ENCODE measurements at regions not wholly inside any gene's neighbourhood (a gene's known extent, or its start where the extent isn't known, plus 50 kb on each side); places are given as distances from the start of the nearest gene placed in this dataset.
"Not testable (repeated sequence)": the region's sequence is repeated elsewhere in the genome, so short reads cannot be mapped to it uniquely, and the experiment has no call there.

DNA sequence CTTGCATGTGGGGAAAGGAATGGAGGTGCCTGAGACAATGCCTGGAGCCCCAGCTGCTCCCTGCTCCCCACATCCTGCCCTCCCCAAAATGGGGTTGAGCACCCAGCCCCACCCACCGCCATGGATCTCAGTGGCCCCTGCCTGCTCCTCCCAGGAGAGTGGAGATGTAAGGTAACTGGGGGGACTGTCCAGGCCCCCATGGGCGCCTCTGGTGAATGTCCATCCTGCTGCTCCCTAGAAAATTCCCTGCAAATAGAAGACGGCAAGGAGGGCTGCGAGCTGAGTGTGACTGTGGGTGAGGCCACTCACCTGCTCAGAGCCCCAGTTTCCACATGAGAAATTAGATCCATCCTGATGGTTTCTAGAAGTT is 101.6 kb downstream of the RAMP3 start:
- no peak for DNase-seq (ENCODE audit: extremely low read depth in 1 of 11, low read depth in 9 of 11, low spot score in 4 of 11)

DNA sequence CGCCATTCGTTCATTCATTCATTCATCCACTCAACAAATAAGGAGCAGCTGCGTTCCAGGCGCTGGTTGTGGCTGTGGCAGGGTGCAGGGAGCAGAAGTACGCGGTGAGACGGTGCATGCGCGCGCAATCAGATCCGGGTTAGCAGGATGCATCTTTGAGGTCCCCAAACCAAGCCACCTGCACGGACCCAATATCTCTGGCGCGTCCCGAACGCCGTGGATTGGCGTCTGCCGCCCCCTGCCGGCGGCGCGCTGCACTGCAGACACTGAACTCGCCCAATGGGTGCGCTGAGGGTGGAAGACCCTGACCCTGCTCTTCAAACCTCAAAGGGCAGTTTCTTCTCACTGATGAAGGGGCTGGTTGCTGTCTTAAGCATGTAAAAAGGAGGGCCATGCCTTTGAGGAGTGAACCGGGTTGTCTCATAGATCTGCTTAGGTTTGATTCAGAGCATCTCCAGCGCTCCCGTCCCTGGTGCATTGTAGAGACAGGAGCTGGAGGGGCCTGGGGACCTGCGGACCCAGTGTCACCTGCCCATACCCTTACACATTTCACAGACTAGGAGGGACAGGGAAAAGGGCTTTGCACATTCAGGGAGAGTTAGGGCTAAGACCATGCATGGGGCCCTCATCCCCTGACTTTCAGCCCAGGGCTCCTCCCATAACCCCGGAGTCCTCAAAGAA is 102.5 kb downstream of the RAMP3 start:
- peak in 5 of 11 donors; percentile 7 to 36 (median 17) for DNase-seq (ENCODE audit: extremely low read depth in 1 of 11, low read depth in 9 of 11, low spot score in 4 of 11)

DNA sequence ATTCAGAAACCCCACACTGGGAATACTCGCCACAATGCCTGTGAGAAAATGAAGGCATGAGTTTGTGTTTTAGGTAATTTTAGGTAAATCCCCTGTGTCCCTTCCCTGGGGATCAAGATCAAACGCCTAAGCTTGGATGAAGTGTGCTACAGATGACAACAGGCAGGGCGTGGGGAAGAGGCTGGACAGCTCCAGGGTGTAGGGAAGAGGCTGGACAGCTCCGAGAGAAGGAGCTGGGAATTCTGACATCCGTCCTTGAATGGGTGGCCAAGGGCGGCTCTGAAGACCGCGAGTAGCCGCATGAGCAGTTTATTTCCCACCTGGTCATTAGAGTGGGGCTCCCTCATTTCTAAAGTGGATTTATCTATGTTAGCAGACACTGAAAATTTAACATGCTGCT is 109.7 kb downstream of the RAMP3 start:
- DNase-seq (ENCODE audit: extremely low read depth in 1 of 11, low read depth in 9 of 11, low spot score in 4 of 11) = peak in 5 of 11 donors; percentile 3 to 15 (median 9)

DNA sequence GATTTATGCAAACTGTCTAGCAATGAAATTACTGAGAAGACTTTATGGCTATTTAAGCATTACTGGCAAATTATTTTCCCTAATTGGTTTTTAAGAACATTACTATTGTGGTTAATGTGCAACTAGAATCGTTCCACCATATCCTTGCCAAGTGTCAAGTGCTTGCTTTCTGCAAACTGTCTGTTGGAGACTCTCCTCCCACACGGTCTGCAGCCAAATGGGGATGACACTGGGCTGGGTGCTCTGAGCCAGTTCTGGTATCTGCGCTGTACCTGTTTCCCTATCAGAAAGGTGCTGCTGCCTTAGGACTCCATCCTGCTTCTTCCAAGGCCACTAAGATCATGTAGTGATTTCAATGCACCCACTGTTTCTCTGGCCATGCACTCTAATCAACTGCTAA is 110.4 kb downstream of the RAMP3 start:
- no peak for DNase-seq (ENCODE audit: extremely low read depth in 1 of 11, low read depth in 9 of 11, low spot score in 4 of 11)

DNA sequence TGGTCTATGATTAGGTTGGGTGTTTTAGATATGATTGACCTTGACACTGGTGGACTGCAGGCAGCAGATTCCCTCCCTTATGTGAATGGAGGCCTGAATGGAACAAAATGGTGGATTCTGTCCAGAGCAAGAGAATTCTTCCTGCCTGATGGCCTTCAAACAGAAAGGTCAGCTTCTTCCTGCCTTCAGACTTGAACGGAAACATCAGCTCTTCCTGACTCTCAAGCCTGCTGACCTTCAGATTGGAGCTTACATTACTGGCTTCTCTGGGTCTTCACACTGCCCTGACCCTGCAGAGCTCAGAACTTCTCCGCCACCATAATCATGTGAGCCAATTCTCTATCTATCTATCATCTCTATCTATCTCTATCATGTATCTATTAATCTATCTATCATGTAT is 111.6 kb downstream of the RAMP3 start:
- no peak for DNase-seq (ENCODE audit: extremely low read depth in 1 of 11, low read depth in 9 of 11, low spot score in 4 of 11)

DNA sequence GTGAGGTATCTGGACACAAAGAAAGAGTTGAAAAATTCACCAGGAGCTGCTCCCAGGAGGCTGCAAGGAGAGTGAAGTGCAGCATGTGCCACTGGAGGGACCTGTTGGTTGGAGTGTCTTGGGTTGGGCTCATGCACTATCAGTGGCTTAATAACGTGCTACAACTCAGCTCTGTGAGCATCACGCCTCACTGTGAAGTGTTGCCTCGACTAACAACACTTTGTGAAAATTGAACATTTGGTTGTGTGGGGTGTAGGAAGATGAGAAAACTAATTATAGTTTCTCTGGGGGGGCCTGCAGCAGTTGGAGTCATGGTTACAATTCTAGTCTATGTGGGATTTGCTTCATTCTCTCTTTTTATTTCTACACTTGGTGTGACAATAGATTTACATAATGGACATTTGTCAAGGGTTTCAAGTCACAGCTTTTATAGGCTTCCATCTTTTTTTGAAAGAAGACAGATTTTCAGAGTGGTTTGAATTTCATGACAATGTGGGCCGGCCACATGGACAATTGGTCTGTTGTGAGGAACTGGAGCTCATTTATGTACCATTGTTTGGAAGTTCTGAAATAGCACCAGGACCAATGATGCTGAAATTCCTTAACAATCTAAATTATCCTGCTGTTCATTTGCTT is 121.3 kb downstream of the RAMP3 start:
- DNase-seq (ENCODE audit: extremely low read depth in 1 of 11, low read depth in 9 of 11, low spot score in 4 of 11) = no peak

DNA sequence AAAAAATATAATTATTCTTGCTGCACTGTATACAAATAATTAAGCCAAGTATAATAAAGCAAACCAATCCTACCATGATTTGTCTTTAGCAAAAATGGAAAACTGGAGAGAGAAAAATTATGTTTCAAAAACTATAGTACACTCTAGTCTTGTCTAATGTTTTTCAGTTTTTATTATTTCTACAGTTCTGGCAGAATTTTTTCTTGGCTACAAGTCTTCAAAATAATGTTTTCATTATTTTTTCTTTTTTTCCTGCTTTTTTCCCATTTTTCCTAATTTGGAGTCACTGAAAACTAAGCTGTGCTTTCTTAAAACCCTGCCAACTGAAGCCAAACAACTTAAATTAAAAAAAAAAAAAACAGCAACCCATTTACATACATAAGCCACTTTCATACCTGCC is 132.0 kb downstream of the RAMP3 start:
- not testable (repeated sequence) for DNase-seq (ENCODE audit: extremely low read depth in 1 of 11, low read depth in 9 of 11, low spot score in 4 of 11)

DNA sequence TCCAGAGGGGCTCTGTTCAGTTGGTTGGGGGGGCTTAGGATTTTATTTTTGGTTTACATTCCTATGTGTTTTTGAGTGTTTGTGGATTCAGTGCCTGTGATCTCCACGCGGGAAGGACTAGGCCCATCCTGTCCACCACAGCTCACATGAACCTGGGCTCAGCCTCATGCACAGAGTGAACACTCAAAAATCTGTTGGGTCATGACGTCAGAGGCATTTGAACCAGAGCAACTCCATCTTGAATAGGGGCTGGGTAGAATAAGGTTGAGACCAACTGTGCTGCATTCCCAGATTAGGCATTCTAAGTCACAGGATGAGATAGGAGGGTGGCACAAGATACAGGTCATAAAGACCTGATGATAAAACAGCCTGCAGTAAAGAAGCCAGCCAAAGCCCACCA is 133.3 kb downstream of the RAMP3 start:
- DNase-seq (ENCODE audit: extremely low read depth in 1 of 11, low read depth in 9 of 11, low spot score in 4 of 11) = no peak

DNA sequence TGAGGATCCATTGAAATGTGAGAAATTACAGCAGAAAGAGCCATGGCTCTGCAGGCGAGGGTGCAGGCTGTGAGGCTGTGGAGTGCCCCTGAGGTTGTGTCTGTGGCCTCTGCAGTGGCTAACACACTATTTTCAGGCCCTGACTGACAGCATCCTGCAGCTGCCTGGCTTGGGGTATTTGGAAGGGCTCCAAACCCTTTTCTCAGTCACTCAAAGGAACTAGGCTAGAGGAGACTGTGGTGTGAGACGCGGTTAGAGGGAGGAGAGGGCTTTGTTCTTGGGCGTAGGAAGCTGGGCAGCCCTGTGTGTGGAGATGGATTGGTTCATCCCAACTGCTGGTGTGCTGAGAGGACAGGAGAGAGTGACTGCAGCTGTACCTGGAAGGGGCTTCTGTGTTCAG is 134.9 kb downstream of the RAMP3 start:
- no peak for DNase-seq (ENCODE audit: extremely low read depth in 1 of 11, low read depth in 9 of 11, low spot score in 4 of 11)

DNA sequence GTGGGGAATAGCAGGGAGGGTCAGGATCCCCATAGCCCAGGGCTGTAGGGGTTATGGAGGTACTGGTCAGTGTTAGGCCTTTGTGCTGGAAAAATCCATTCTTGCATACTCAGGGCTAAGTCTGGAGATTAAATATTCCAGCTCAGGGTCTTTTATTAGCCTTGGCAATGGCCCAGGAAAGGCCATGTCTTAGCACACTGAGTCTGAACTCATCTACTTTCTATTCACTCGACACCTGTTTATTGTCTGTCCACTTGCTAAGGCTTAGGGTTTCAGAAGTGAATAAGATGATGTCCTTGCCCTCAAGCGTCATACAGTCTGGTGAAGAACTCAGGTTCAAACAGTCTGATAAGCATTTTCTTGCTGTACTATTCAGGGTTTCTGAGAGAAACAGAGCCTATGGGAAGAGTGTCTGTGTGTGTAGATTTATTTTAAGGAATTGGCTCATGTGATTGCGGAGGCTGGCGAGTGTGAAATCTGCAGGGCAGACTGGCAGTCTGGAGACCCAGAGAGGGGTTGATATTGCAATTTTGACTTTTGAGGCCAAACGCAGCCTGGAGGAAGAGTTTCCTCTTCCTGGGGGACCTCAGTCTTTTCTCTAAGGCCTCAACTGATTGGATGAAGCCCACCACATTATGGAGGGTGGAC is 135.8 kb downstream of the RAMP3 start:
- DNase-seq (ENCODE audit: extremely low read depth in 1 of 11, low read depth in 9 of 11, low spot score in 4 of 11) = no peak

DNA sequence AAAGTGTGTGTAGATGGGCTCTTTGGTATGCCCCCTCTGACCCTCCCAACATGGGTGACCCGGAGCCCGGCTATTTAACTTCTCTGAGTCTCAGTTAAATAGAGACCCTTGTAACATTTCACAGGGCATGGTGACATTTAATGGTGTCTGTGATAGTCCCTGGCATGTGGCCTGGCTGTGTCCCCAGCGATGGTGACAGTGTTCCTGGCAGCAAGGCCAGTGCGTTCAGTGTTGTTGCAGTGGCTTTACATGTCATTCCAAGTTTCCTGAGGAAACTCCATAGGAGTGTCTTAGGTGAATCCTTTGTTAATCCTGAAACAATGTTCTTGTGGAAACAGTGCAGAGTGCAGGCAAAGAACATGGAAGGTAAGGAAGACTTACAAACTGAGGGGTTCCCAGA is 137.0 kb downstream of the RAMP3 start:
- no peak for DNase-seq (ENCODE audit: extremely low read depth in 1 of 11, low read depth in 9 of 11, low spot score in 4 of 11)

DNA sequence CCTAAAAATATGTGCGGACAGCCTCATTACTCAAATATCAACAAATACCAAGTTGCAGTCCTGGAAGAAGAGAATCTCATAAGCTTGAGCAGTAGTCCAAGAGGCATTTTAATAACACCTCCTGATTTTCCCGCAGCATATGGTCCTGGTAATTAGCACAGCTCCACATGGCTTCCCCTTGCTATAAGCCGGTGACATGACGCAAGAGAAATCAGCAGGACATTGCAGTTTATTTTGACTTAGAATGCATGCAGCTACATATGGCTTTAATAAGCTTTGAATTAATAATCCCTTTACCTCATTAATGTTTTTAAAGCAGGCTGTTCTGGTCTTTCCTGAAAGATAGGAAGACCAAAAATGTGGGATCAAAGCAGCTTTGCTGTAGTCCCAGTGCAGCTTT is 137.6 kb downstream of the RAMP3 start:
- DNase-seq (ENCODE audit: extremely low read depth in 1 of 11, low read depth in 9 of 11, low spot score in 4 of 11) = no peak

DNA sequence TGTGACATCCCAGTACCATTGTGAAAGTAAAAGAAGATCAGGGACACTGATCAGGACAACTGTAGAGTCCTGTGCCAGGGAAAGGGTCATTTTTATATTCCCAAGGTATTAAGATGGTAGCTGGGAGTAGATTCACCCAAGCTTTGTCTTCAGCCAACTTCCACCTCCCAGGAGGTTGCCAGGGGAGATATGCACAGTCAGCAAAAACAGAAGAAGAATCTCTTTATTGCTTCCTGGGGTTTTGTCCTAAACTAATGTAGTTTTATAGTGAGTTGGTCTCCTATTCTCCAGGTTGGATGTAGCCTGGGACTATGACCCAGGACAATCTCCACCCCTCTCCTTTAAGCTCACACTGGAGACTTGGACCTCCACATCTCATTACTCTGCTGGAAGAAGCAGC is 139.2 kb downstream of the RAMP3 start:
- no peak for DNase-seq (ENCODE audit: extremely low read depth in 1 of 11, low read depth in 9 of 11, low spot score in 4 of 11)

DNA sequence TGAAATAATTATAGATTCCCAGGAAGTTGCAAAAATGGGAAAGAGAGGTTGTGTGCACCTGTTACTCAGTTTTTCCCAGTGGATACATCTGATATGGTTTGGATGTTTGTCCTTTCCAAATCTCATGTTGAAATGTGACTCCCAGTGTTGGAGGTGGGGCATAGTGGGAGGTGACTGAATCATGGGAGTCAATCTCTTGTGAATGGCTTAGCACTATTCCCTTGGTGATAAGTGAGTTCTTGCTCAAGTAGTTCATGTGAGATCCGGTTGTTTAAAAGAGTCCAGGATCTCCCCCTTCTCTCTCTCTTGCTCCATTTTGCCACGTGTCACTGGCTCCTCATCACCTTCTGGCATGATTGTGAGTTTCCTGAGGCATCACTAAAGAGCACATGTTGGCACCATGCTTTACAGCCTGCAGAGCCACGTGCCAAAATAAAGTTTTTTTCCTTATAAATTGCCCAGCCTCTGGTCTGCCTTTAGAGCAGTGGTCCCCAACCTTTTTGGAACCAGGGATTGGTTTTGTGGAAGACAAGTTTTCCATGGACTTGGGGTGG is 149.2 kb downstream of the RAMP3 start:
- no peak for DNase-seq (ENCODE audit: extremely low read depth in 1 of 11, low read depth in 9 of 11, low spot score in 4 of 11)

DNA sequence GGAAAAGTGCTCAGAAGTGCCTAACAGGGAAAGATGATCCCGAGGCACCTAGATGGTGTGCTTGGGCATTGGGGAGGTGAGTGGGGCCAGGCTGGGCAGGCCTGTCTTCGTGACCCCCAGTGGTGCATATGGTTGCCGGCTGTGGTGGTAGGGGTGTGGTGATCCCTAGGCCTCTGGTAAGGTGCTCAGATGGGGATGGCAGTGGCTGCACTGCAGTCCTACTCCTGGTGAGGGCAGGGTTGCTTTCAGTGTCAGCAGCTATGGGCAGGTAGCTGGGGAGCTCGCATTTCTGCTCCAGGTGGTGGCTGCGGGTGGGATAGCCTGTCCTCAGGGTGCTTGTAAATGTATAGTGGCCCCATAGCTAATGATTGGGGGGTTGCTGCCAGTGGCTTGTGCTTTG is 154.0 kb downstream of the RAMP3 start:
- no peak for DNase-seq (ENCODE audit: extremely low read depth in 1 of 11, low read depth in 9 of 11, low spot score in 4 of 11)

DNA sequence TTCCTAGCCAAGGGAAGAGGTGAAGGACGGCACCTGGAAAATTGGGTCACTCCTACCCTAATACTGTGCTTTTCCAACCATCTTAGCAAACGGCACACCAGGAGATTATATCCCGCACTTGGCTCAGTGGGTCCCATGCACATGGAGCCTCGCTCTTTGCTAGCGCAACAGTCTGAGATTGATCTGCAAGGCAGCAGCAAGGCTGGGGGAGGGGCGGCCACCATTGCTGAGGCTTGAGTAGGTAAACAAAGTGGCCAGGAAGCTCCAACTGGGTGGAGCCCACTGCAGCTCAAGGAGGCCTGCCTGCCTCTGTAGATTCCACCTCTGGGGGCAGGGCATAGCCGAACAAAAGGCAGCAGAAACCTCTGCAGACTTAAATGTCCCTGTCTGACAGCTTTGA is 157.9 kb downstream of the RAMP3 start:
- DNase-seq (ENCODE audit: extremely low read depth in 1 of 11, low read depth in 9 of 11, low spot score in 4 of 11) = not testable (repeated sequence)

DNA sequence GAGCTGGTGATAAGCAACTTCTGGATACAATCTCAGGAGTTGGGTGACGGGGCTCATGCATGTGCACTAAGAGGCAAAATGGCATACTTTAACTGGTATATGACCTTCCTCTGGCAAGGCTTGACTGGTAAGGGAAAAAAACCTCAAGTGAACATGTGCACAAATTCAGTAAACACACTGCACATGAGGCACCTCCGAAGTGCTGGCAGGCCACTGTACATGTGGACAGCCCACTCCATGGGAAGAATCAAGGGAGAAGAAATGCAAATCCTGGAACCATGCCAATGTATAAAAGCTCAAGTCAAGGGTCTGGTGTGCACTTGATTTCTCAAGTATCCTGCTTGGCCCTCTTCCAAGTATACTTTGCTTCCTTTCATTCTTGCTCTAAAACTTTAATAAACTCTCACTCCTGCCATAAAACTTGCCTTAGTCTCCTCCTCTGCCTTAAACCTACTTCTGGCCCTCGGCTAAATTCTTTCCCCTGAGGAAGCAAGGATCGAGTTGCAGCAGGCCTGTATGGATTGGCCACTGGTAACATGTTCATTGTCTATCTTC is 167.2 kb downstream of the RAMP3 start:
- no peak for DNase-seq (ENCODE audit: extremely low read depth in 1 of 11, low read depth in 9 of 11, low spot score in 4 of 11)

DNA sequence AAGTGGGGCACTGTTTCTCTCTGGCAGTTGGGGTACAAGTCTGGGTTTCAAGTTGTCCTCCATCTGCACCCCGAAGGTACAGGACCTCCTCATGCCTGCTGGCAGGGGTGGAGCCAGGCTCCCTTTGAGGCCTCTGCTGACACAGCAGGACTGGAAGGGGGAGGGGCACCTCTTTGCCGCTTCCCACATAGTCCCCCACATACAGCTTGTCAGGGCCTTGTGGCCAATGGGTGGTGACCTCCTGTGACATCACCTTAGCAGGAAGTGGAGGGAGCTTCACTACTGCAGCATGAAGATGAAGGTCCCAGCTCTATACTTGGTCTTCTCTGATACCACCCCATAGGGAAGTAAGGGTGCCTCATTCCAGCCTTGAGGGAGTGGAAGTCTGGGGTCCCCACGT is 167.8 kb downstream of the RAMP3 start:
- no peak for DNase-seq (ENCODE audit: extremely low read depth in 1 of 11, low read depth in 9 of 11, low spot score in 4 of 11)

DNA sequence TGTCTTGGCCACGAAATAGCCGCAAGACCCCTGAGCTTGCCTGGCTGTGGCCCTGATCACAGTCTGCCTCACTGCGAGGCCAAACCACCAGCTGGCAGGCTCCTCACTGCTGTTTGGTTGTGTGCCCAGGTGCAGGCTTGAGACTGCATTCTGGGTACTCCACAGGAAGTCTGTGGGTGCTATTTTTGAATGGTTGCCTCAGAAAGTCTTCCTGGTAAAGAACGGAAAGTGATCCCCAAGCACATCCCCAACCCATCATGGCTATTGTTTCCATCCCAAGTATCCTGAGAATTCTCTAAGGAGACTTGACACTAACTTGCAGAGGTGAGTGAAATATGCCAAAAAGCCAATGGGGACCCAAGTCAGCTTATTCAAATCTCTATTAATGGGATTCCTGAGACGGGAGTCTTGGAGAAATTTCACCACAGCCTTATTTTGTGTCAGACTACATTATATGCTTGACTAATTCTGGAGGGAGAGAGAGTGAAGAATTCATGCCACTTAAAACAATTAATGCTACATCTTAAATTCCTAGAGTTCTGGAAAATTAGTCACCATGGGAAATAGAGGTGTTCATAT is 170.9 kb downstream of the RAMP3 start:
- no peak for DNase-seq (ENCODE audit: extremely low read depth in 1 of 11, low read depth in 9 of 11, low spot score in 4 of 11)

DNA sequence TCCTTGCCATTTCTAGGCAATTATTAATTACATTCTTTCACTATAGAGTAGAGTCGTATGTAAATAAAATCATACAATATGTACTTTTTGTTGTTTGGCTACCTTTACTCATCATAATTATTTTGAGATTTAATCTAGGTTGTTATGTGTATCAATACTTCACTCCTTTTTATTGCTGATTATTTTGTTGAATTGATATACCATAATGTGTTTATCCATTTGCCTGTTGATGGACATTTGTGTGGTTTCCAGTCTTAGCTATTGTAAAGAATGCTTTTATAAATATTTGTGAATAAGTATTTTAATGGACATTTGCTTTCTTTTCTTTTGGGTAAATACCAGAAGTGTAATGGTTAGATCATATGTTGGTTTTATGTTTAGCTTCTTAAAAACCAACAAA is 174.0 kb downstream of the RAMP3 start:
- no peak for DNase-seq (ENCODE audit: extremely low read depth in 1 of 11, low read depth in 9 of 11, low spot score in 4 of 11)

Data from renal cortex interstitium (tissue), 11 donors.